Neutrophil (primary cell): ENCODE measurements at regions not wholly inside any gene's neighbourhood (a gene's known extent, or its start where the extent isn't known, plus 50 kb on each side); places are given as distances from the start of the nearest gene placed in this dataset.

Source experiments
- H3K27ac ChIP-seq: fragments of 200-600 bp; sonication (generic); 2 replicates; pipeline ENCODE4 v1.5.1; 2016; ENCODE audit warnings: mild to moderate bottlenecking, moderate library complexity
- H3K27me3 ChIP-seq: fragments of 200-600 bp; sonication (generic); 2 replicates; pipeline ENCODE4 v1.6.0; 2016; ENCODE audit warnings: mild to moderate bottlenecking
- H3K36me3 ChIP-seq: fragments of 200-600 bp; sonication (generic); 2 replicates; pipeline ENCODE4 v1.5.1; 2017
- H3K4me1 ChIP-seq, 2 experiments: fragments of 200-600 bp in 1 of 2; sonication (generic) in 1 of 2; 1 replicate in 1 of 2; 2 replicates in 1 of 2; pipeline versions ENCODE4 v1.5.1 to v1.6.1; 2013 to 2016; ENCODE audit warnings: low read depth in 1 of 2, low read length in 1 of 2, mild to moderate bottlenecking in 1 of 2, moderate library complexity in 1 of 2; ENCODE audit not compliant: control insufficient read depth in 1 of 2, insufficient read depth in 1 of 2
- H3K4me3 ChIP-seq, 2 experiments: fragments of 200-600 bp in 1 of 2; sonication (generic) in 1 of 2; 1 replicate in 1 of 2; 2 replicates in 1 of 2; pipeline ENCODE4 v1.5.1; 2013 to 2016; ENCODE audit warnings: low read depth in 1 of 2, low read length in 1 of 2, mild to moderate bottlenecking in 1 of 2, moderate library complexity in 1 of 2
- H3K9me3 ChIP-seq: fragments of 200-600 bp; sonication (generic); 2 replicates; pipeline ENCODE4 v1.5.1; 2016
- CTCF ChIP-seq: fragments of 200-600 bp; sonication (generic); IDR thresholded peaks from 2 replicates; pipeline ENCODE4 v1.5.1; 2016; ENCODE audit warnings: antibody characterized with exemption

GRCh38 chr11:130815097-130815802, 101.0 kb downstream of the SNX19 start:
- Histone ChIP-seq H3K36me3 (no peaks in the 10 kb centered on the region), H3K4me3 (no peak overlapping the region), H3K27ac (no peak overlapping the region), H3K9me3 (no peaks in the 10 kb centered on the region), H3K27me3 (peaks cover 6% of the 10 kb centered on the region), H3K4me1 (no peaks in the 10 kb centered on the region)
- no peak for TF ChIP-seq CTCF

GRCh38 chr11:130815956-130816355, 100.3 kb downstream of the SNX19 start:
- no peak for TF ChIP-seq CTCF
- peaks cover 6% of the 10 kb centered on the region for H3K27me3 ChIP-seq

GRCh38 chr11:130816546-130817329, 99.5 kb downstream of the SNX19 start:
- Histone ChIP-seq H3K27me3 (peaks cover 6% of the 10 kb centered on the region), H3K4me1 (no peaks in the 10 kb centered on the region), H3K4me3 (no peak overlapping the region), H3K36me3 (no peaks in the 10 kb centered on the region), H3K9me3 (no peaks in the 10 kb centered on the region), H3K27ac (no peak overlapping the region)
- TF ChIP-seq CTCF, result no peak

More at GRCh38 chr11:130815956-130816355, 100.3 kb downstream of the SNX19 start:
- no peak overlapping the region for H3K27ac ChIP-seq
- no peak overlapping the region for H3K4me3 ChIP-seq
- H3K36me3 ChIP-seq, result no peaks in the 10 kb centered on the region
- no peaks in the 10 kb centered on the region for H3K4me1 ChIP-seq
- no peaks in the 10 kb centered on the region for H3K9me3 ChIP-seq

GRCh38 chr11:130817330-130817944, 98.8 kb downstream of the SNX19 start:
- no peaks in the 10 kb centered on the region for H3K4me1 ChIP-seq
- H3K36me3 ChIP-seq, result no peaks in the 10 kb centered on the region
- H3K27me3 ChIP-seq, result peaks cover 6% of the 10 kb centered on the region
- TF ChIP-seq CTCF, result no peak
- H3K9me3 ChIP-seq, result no peaks in the 10 kb centered on the region
- no peak overlapping the region for H3K27ac ChIP-seq
- no peak overlapping the region for H3K4me3 ChIP-seq

- no peak overlapping the region for H3K27ac ChIP-seq
- no peak for TF ChIP-seq CTCF
- no peak overlapping the region for H3K4me3 ChIP-seq
- no peaks in the 10 kb centered on the region for H3K36me3 ChIP-seq
- H3K9me3 ChIP-seq, result no peaks in the 10 kb centered on the region
- H3K4me1 ChIP-seq, result no peaks in the 10 kb centered on the region
- H3K27me3 ChIP-seq, result peaks cover 8% of the 10 kb centered on the region
Observed at GRCh38 chr11:130819625-130820024, 96.7 kb downstream of the SNX19 start.
